Astrocyte of the cerebellum (primary cell): ENCODE measurements at regions not wholly inside any gene's neighbourhood (a gene's known extent, or its start where the extent isn't known, plus 50 kb on each side); places are given as distances from the start of the nearest gene placed in this dataset.

Experiments
- DNase-seq: peaks from one replicate; pipeline ENCODE4 v3.0.0-alpha.2; 2011; ENCODE audit warnings: low read depth
- H3K4me3 ChIP-seq: 2 replicates; pipeline ENCODE4 v1.5.1; 2011; ENCODE audit warnings: mild to moderate bottlenecking, low read depth, low read length, moderate library complexity
- in situ Hi-C: cut with HindIII; loops from 2 replicates; pipeline ENCODE4 v1.10.0; 2017; ENCODE audit warnings: low sequenced_read_pairs
- TF ChIP-seq, protein P1 (sequence below): IDR thresholded peaks from 2 replicates; pipeline ENCODE4 v1.5.1; 2012; ENCODE audit warnings: low read length, low read depth, moderate library complexity, mild to moderate bottlenecking; ENCODE audit errors: missing control alignments

GRCh38 chr4:126871810-126872209 lies 760.9 kb upstream of the INTU start:
- H3K4me3 ChIP-seq = no peak overlapping the region
- in situ Hi-C loops = no loop called here
- TF ChIP-seq, protein P1, sequence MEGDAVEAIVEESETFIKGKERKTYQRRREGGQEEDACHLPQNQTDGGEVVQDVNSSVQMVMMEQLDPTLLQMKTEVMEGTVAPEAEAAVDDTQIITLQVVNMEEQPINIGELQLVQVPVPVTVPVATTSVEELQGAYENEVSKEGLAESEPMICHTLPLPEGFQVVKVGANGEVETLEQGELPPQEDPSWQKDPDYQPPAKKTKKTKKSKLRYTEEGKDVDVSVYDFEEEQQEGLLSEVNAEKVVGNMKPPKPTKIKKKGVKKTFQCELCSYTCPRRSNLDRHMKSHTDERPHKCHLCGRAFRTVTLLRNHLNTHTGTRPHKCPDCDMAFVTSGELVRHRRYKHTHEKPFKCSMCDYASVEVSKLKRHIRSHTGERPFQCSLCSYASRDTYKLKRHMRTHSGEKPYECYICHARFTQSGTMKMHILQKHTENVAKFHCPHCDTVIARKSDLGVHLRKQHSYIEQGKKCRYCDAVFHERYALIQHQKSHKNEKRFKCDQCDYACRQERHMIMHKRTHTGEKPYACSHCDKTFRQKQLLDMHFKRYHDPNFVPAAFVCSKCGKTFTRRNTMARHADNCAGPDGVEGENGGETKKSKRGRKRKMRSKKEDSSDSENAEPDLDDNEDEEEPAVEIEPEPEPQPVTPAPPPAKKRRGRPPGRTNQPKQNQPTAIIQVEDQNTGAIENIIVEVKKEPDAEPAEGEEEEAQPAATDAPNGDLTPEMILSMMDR = no peak
- DNase-seq = no peak

GRCh38 chr4:126874533-126874932 lies 758.2 kb upstream of the INTU start:
- DNase-seq = no peak
- in situ Hi-C loops = no loop called here
- no peak overlapping the region for H3K4me3 ChIP-seq
- TF ChIP-seq, protein P1 = no peak

- TF ChIP-seq, protein P1 = no peak
- no peak for DNase-seq
- in situ Hi-C loops = no loop called here
- H3K4me3 ChIP-seq = no peak overlapping the region
Measured at GRCh38 chr4:126888968-126889367, 743.8 kb upstream of the INTU start.

DNA sequence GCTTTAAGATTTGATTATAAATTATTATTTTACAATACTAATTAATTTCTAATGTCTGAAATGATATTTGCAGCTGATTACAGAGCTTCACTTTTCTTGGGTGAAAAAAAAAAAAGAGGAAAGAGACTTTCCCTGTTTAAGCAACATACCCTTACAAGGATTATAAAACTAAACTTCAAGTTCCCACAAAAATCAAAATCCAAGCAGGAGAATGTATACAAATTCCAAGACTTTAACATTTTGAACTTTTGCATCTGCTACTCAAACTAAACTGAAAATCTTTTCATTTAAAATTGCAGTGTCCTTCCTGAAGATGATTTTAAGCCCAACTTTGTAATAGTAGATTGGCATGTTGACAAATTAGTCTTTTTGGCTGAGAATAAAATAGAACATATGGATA lies 742.4 kb upstream of the INTU start:
- in situ Hi-C loops = no loop called here
- TF ChIP-seq, protein P1 = no peak
- no peak overlapping the region for H3K4me3 ChIP-seq
- DNase-seq = no peak

GRCh38 chr4:126890994-126891393 lies 741.8 kb upstream of the INTU start:
- TF ChIP-seq, protein P1 = no peak
- no peak overlapping the region for H3K4me3 ChIP-seq
- no peak for DNase-seq
- in situ Hi-C loops = no loop called here

DNA sequence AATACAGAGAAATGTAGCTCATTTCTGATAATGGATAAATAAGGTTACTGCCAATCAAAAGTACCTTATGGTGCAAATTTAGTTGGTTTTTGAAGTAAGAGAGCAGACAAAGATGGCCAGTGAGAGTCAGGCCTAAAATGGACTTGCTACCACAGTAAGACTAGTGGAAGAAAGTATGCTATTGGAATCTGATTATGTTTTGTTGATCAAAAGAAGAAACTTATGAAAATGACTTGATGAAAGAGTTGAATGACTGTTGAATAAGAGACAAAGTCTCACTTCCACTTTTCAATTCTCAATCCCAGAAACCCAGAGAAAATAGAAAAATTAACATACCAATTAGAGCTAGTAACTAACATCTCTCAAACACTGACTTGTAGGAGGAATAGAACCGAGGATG lies 737.8 kb upstream of the INTU start:
- in situ Hi-C loops = no loop called here
- no peak for DNase-seq
- H3K4me3 ChIP-seq = no peak overlapping the region
- TF ChIP-seq, protein P1 = no peak
